Stimulated activated CD4-positive, alpha-beta T cell treated with anti-CD3 and anti-CD28 coated beads, Interleukin-1b, Interleukin-23, amount 100 ng/mL, for 1 hour (primary cell): ENCODE measurements at regions not wholly inside any gene's neighbourhood (a gene's known extent, or its start where the extent isn't known, plus 50 kb on each side); places are given as distances from the start of the nearest gene placed in this dataset.

Experiments used
- DNase-seq, 2 donors: peaks; one replicate each; pipeline ENCODE4 v3.0.0-alpha.2; 2020; ENCODE audit warnings: low read depth in 2 of 2

DNA sequence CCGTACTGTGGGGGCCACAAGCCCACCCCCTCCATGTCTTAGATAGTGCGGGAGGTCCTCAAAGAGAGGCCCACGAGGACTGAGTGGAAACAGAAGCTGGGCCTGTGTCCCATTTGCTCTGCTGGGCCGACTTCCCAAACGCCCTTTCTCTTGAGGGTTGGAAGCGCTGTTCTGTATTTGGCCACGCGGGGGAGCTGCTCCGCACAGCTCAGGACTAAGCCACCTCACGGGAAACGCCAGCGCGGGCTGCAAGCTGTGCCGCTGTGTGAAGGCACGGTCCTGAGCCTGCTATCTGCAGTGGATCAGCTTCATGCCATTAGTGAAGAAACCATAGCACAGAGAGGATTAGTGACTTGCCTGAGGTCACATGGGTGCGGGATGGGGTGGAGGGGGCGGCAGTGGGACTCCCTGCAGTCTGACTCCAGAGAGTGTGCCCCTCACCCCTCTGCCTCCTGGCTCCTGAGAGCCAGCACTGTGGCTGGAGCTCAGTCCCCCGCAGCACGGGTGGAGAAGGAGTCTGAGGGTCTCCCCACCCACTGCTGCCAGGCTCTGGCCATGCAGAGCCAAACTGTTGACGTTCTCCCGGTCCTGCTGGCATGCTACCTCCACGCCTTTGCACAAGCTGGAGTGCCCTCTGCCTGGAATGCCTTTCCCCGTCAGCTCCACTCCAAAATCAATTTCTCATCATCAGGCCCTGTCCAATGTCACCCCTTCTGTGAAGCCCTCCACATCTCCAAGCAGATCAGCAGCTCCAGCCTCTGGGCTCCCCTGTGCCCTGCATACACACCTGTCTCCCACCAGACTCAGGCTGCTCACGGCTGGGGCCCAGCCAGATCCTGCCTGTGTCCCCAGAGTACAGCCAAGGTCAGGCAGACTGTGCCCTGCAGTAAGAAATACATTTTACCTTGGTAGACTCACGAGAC, 51.5 kb upstream of the LRRC32 start:
- DNase-seq, result peak; percentile 30 to 66

DNA sequence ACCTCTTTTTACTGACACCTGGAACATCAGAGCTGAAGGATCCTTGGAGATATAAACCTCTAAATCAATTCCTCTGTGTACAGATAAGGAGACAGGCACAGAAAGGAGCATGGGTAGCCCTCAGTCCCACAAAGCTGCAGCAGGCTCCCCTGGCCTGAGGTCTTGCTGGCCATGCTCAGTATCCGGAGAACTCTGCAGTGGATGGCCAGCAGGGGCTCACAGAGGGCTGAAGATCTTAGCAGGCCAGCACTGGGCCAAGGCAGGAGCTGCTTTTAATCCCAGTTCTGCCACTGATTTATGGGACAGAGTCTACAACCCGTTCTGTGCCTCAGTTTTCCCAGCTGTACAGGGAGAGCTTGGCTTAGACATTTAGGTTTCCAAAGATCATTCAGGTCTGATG, 52.6 kb upstream of the LRRC32 start:
- DNase-seq, result no peak

DNA sequence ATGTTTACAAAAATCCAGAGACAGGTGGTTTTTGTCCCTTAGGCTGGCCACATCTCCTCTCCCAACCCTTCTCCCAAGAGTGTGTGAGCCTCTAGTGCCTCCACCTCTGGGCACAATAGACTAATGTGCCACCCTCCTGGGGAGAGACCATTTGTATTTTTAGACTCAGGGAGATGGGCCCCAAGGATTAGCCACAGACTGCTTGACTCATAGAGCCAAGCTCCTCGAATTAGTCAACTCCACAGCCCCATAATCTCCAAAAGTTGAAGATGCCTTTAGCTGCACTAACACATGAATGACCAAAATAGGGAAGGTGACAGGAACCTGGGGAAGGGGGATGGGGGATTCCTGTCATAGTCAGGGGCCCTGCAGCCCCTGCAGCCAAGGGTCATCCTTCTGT, 53.0 kb upstream of the LRRC32 start:
- DNase-seq, result no peak

DNA sequence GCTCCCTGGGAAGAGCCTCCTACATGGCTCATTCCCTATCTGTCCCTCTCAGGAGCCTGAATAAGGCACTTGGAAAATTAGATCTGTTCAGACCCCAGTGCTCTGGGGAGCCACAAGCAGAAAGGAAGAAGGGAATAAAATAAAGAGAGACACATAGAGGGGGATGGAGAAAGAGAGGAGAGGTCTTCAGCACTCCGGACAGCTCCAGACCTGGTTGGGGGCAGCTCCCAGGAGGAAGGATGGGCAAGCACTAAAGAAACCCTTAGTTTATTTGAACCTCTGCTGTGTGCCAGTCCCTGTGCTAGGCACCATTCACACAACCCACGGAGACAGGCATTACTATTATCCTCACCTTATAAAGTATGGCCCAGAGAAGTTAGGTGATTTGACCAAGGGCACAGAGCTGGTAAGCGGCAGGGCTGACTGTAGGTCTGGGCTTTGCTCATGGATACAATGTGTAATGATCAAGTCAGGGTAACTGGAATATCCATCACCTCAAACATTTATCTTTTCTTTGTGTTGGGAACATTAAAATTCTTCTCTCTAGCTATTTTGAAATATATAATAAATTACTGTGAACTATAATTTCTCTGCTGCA, 53.7 kb upstream of the LRRC32 start:
- no peak for DNase-seq

DNA sequence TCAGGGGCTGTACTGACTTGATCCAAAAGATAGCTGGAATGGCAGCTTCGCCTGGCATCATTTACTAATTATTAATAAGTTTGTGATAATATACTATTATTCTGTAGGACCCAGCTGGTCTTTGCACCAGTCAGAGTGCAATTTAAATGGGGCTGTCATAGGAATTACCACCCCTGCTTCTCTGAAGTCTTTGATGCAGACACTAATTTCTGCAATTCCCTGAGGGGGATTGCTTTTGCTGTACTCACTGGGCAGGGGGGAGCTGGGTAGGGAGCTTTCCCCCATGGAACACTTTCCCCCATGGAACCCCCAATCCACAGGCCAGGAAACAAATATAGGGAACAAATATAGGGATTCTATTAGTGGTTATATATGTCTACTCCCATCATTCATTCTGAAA, 54.9 kb upstream of the TSKU start:
- no peak for DNase-seq

DNA sequence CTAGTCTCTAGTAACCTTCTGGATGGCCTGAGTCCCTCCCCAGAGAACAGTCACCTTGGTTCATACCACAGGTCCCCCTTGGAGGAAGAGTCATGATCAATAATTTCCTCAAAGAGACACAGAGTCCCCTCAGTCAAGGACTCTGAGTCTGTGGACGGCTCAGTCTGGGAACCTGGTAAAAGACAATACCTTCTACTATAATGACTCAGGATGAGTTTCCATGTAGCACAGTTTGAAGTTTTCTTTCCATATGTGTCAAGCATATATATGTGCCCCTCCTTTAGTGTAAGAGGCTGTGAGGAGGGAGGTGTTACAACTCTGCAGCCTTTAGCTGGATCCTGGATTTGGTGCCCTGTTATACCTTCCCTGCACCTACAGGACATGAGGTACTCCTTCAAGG, 54.4 kb upstream of the TSKU start:
- DNase-seq, result no peak

DNA sequence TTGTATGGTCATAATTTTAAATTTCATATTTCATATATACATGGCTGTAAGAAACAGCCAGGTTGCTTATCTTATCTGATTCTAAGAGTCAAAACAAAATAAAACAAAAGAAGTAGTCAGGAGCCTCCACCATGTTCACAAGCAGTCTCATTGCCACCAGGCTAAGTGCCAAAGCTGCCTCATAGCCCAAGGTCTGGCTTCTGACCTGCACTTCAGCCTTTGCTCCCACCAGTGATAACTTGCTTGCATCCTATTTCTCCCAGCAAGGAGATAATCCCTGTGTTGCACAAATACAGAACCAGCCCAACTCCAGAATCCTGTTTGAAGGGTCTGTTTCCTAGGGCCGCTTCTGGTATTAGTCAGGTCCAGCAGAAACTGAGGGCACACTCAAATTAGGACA, 53.9 kb upstream of the TSKU start:
- no peak for DNase-seq

DNA sequence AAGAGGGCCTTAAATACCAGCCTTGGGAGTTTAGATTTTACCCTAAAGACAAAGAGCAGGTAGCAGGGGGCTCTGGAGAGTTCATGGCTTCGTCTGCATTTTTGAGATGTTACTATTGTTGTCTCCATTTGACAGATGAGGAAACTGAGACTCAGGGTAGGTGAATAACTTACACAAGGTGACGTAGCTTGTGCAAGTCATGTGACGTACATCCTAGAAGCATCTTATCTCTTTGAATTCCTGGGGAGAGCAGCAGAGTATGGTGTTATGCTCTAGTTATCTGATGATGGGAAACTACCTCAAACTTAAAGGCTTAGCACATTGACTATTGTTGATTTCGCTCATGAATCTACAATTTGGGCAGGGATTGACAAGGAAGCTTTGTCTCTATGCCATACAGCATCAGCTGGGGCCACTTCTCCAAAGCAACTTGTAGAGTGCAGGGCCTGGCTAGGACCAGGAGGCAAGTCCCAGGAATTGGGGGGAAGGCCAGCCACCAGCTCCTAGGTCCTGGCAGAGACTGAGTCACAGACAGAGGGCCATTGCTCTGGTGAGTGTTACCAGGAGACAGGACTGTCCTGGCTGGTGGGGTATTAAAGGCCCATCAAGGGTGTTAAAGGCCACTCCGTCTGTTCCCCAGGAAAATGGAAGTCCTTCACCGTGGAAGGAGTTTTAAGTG, 52.1 kb upstream of the TSKU start:
- DNase-seq, result no peak

DNA sequence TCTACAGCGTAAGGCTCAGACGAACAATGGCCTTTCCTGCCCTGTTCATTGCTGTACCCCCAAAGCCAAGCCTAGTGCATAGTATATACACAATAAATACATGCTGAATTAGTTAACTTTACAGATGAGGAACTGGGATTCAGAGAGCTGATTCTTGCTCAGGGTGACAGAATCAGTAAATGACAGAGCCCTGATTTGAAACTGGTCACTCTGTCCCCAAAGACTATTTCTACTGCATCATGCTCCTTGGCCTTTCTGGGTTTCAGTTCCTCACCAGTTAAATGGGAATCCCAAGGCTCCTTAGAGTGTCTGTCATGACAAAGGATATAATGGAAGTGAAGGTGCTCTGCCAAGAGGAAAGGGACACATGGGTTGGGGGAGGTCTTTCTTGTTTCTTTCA, 50.5 kb upstream of the TSKU start:
- no peak for DNase-seq
